Karpas-422 (cell line): ENCODE measurements at regions not wholly inside any gene's neighbourhood (a gene's known extent, or its start where the extent isn't known, plus 50 kb on each side); places are given as distances from the start of the nearest gene placed in this dataset.

Experiments
- DNase-seq: peaks from one replicate; pipeline ENCODE4 v3.0.0-alpha.2; 2015
- H2AFZ ChIP-seq: fragments of 200-600 bp; sonication (generic); 2 replicates; pipeline ENCODE4 v1.6.1; 2014; ENCODE audit warnings: antibody characterized with exemption, low read length, mixed read lengths
- H3K27ac ChIP-seq: fragments of 200-600 bp; sonication (generic); 2 replicates; pipeline ENCODE4 v1.5.1; 2014; ENCODE audit warnings: mild to moderate bottlenecking, low read length, moderate library complexity
- H3K27me3 ChIP-seq: fragments of 200-600 bp; sonication (generic); 2 replicates; pipeline ENCODE4 v1.6.1; 2014; ENCODE audit warnings: low read length, mixed read lengths
- H3K36me3 ChIP-seq: fragments of 200-600 bp; sonication (generic); 2 replicates; pipeline ENCODE4 v1.6.1; 2014; ENCODE audit warnings: low read length, mixed read lengths; ENCODE audit not compliant: insufficient read depth
- H3K4me1 ChIP-seq: fragments of 200-600 bp; sonication (generic); 2 replicates; pipeline ENCODE4 v1.6.1; 2014; ENCODE audit warnings: mild to moderate bottlenecking, low read length, mixed read lengths
- H3K4me2 ChIP-seq: fragments of 200-600 bp; sonication (generic); 2 replicates; pipeline ENCODE4 v1.6.1; 2014; ENCODE audit warnings: low read length, low read depth, mild to moderate bottlenecking; ENCODE audit not compliant: poor library complexity, severe bottlenecking
- H3K4me3 ChIP-seq: fragments of 200-600 bp; sonication (generic); 2 replicates; pipeline ENCODE4 v1.5.1; 2014; ENCODE audit warnings: mild to moderate bottlenecking, antibody characterized with exemption, low read length, mixed read lengths
- H3K79me2 ChIP-seq: fragments of 200-600 bp; sonication (generic); 2 replicates; pipeline ENCODE4 v1.6.1; 2014; ENCODE audit warnings: mild to moderate bottlenecking, low read length, mixed read lengths
- H3K9ac ChIP-seq: fragments of 200-600 bp; sonication (generic); 2 replicates; pipeline ENCODE4 v1.6.0; 2014; ENCODE audit warnings: low read length
- H3K9me2 ChIP-seq: fragments of 200-600 bp; sonication (generic), shearing (Covaris generic); replicated peaks from 2 replicates; pipeline ENCODE4 v1.6.0; 2014; ENCODE audit warnings: mild to moderate bottlenecking, low read length, moderate library complexity; ENCODE audit not compliant: insufficient read depth
- H3K9me3 ChIP-seq: fragments of 300-700, 200-600 bp; sonication (generic); 2 replicates; pipeline ENCODE4 v1.6.1; 2014; ENCODE audit warnings: low read length, mixed read lengths
- H4K20me1 ChIP-seq: fragments of 200-600 bp; sonication (generic); 2 replicates; pipeline ENCODE4 v1.6.1; 2014; ENCODE audit warnings: mild to moderate bottlenecking, antibody characterized with exemption, low read length, low read depth; ENCODE audit not compliant: insufficient read depth

- Histone ChIP-seq H3K27ac (no peak overlapping the region), H3K36me3 (no peaks in the 10 kb centered on the region), H3K4me1 (no peaks in the 10 kb centered on the region), H3K9me3 (no peaks in the 10 kb centered on the region), H3K4me2 (no peak overlapping the region), H3K9ac (no peak overlapping the region), H3K4me3 (no peak overlapping the region), H3K79me2 (no peaks in the 10 kb centered on the region), H3K9me2 (0 out of 2 replicates have a peak, but pooled peaks cover 3% of the 10 kb centered on the region), H3K27me3 (no peaks in the 10 kb centered on the region), H4K20me1 (no peaks in the 10 kb centered on the region), H2AFZ (no peak overlapping the region)
- DNase-seq: no peak
Observed at GRCh38 chr7:80082213-80082612, 52.4 kb upstream of the GNAI1 start.

DNA sequence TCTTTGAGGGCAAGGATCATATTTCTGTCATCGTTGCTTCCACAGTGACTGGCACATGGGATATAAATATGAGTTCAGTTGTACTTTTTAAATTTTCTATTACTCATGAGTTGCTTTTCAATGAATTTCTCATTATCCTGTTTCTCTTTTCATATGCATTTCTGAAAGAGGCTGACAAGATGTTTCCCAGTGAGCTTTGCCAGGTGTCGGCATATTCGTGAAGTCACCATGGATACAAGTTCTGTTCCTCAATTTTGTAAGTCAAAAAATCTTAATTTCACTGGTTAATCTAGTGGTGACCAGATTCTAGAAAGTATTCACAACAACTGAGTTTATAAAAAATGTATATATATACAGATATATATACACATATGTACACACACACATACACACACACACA lies 55.7 kb upstream of the GNAI1 start:
- Histone ChIP-seq H3K4me3 (no peak overlapping the region), H3K4me1 (no peaks in the 10 kb centered on the region), H3K9me3 (peaks cover 6% of the 10 kb centered on the region), H3K9ac (no peak overlapping the region), H3K79me2 (no peaks in the 10 kb centered on the region), H4K20me1 (no peaks in the 10 kb centered on the region), H3K36me3 (no peaks in the 10 kb centered on the region), H3K9me2 (0 out of 2 replicates have a peak, but pooled peaks cover 3% of the 10 kb centered on the region), H3K4me2 (no peak overlapping the region), H2AFZ (no peak overlapping the region), H3K27ac (no peak overlapping the region), H3K27me3 (no peaks in the 10 kb centered on the region)
- no peak for DNase-seq

DNA sequence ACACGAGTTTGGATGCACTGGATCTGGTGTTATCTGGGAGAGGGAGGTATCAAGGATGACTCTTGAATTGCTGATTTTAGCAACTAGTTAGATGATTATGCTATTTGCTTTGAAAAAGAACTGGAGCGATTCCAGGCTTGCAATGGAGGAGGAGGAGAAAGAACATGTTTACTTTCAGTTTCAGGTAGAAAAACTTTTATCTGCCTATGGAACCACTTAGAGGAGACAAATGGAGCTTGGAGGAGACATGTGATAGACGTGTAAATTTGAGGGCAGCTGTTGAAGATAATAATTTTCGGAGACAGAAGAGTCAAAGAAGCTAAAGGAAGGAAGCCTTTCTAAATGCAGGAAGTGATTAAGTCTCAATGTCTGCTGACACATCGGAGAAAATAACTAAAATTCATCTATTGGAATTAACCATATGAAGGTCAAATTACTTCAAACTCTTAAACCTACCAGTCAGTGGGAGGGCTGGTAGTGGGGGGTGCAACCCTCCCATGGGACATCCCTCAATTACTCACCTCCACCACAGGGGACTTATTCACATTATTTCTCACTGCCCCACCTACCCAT lies 56.4 kb upstream of the GNAI1 start:
- H3K4me2 ChIP-seq: no peak overlapping the region
- H2AFZ ChIP-seq: no peak overlapping the region
- no peaks in the 10 kb centered on the region for H3K4me1 ChIP-seq
- no peak overlapping the region for H3K27ac ChIP-seq
- no peaks in the 10 kb centered on the region for H3K79me2 ChIP-seq
- H3K9me2 ChIP-seq: 0 out of 2 replicates have a peak, but pooled peaks cover 3% of the 10 kb centered on the region
- no peaks in the 10 kb centered on the region for H3K27me3 ChIP-seq
- H3K9ac ChIP-seq: no peak overlapping the region
- no peaks in the 10 kb centered on the region for H4K20me1 ChIP-seq
- DNase-seq: no peak
- peaks cover 6% of the 10 kb centered on the region for H3K9me3 ChIP-seq
- no peaks in the 10 kb centered on the region for H3K36me3 ChIP-seq
- no peak overlapping the region for H3K4me3 ChIP-seq

DNA sequence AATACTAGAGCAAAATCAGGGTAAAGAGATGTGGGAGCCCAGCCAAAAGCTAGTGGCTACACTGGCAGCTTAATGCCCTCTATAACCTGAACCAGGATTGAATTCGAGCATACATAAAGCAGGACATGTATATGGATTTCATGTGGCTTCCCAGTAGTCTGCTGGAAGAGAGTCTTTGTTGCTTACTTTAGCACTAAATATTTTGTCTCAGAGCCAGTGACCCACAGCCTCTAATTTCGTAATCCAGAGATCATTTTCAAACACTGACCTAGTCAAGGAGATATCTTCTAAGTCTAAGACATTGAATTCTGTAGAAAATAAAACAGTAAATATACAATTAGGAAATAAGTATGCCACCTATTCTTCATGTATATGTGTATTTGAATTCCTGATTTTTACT lies 64.2 kb upstream of the GNAI1 start:
- H3K9ac ChIP-seq: no peak overlapping the region
- H3K4me3 ChIP-seq: no peak overlapping the region
- H3K27ac ChIP-seq: no peak overlapping the region
- no peak overlapping the region for H3K4me2 ChIP-seq
- no peak overlapping the region for H2AFZ ChIP-seq
- peaks cover 18% of the 10 kb centered on the region for H3K9me3 ChIP-seq
- no peaks in the 10 kb centered on the region for H4K20me1 ChIP-seq
- H3K9me2 ChIP-seq: no peaks in the 10 kb centered on the region; the same call in 1 of the 2 replicates
- no peaks in the 10 kb centered on the region for H3K4me1 ChIP-seq
- H3K27me3 ChIP-seq: no peaks in the 10 kb centered on the region
- H3K36me3 ChIP-seq: no peaks in the 10 kb centered on the region
- no peak for DNase-seq
- no peaks in the 10 kb centered on the region for H3K79me2 ChIP-seq

DNA sequence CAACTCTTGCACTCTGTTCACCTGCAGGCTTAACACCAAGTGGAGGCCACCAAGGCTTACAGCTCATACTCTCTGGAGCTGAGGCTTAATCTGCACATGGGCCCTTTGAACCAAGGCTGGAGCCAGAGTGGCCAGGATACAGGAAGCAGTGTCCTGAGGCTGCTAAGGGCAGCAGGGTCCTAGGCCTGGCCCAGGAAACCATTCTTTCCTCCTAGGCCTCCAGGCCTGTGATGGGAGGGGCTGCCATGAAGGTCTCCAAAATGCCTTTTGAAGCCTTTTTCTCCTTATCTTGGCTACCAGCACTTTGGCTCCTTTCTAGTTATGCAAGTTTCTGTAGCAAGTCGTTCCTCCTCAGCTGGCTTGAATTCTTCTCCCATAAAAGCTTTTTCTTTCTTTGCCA lies 68.0 kb upstream of the GNAI1 start:
- Histone ChIP-seq H4K20me1 (no peaks in the 10 kb centered on the region), H3K4me3 (no peak overlapping the region), H3K4me1 (no peaks in the 10 kb centered on the region), H3K9ac (no peak overlapping the region), H3K27me3 (no peaks in the 10 kb centered on the region), H3K9me2 (no peaks in the 10 kb centered on the region; the same call in 1 of the 2 replicates), H3K79me2 (no peaks in the 10 kb centered on the region), H2AFZ (no peak overlapping the region), H3K4me2 (no peak overlapping the region), H3K27ac (no peak overlapping the region), H3K9me3 (peaks cover 4% of the 10 kb centered on the region; the same call in 1 of the 2 replicates), H3K36me3 (no peaks in the 10 kb centered on the region)
- DNase-seq: no peak

- no peak overlapping the region for H3K4me2 ChIP-seq
- no peaks in the 10 kb centered on the region for H3K36me3 ChIP-seq
- no peaks in the 10 kb centered on the region for H3K79me2 ChIP-seq
- no peak overlapping the region for H3K9ac ChIP-seq
- no peaks in the 10 kb centered on the region for H4K20me1 ChIP-seq
- H3K27me3 ChIP-seq: no peaks in the 10 kb centered on the region
- DNase-seq: no peak
- no peak overlapping the region for H2AFZ ChIP-seq
- no peak overlapping the region for H3K4me3 ChIP-seq
- no peaks in the 10 kb centered on the region; the same call in 1 of the 2 replicates for H3K9me2 ChIP-seq
- H3K27ac ChIP-seq: no peak overlapping the region
- H3K9me3 ChIP-seq: no peaks in the 10 kb centered on the region; the same call in 1 of the 2 replicates
- no peaks in the 10 kb centered on the region for H3K4me1 ChIP-seq
Observed at GRCh38 chr7:80063834-80064233, 70.8 kb upstream of the GNAI1 start.

GRCh38 chr7:80060218-80060806 lies 74.3 kb upstream of the GNAI1 start:
- H3K36me3 ChIP-seq: no peaks in the 10 kb centered on the region
- H3K4me1 ChIP-seq: no peaks in the 10 kb centered on the region
- H3K9me2 ChIP-seq: no peaks in the 10 kb centered on the region
- H4K20me1 ChIP-seq: no peaks in the 10 kb centered on the region
- H3K4me3 ChIP-seq: no peak overlapping the region
- H3K27ac ChIP-seq: no peak overlapping the region
- peak; percentile 71 for DNase-seq
- H3K9ac ChIP-seq: no peak overlapping the region
- H3K9me3 ChIP-seq: no peaks in the 10 kb centered on the region
- no peak overlapping the region for H3K4me2 ChIP-seq
- H3K79me2 ChIP-seq: no peaks in the 10 kb centered on the region
- no peak overlapping the region for H2AFZ ChIP-seq
- H3K27me3 ChIP-seq: no peaks in the 10 kb centered on the region

DNA sequence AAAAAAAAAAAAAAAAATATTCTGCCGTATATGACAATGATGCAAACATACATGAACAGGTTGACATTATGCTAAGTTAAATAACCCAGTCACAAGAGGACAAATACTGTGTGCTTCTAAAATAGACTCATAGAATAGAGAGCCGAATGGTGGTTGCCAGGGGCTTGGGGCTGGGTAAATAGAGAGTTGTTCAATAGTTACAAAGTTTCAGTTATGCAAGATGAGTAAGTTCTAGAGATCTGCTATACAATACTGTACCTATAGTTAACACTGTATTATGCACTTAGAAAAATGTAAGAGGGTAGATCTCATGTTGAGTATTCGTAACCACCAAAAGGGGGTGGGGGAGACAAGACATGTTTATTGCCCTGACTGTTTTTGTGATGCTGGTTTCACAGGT lies 77.1 kb upstream of the GNAI1 start:
- H3K27ac ChIP-seq: no peak overlapping the region
- no peaks in the 10 kb centered on the region for H3K9me2 ChIP-seq
- H3K4me1 ChIP-seq: no peaks in the 10 kb centered on the region
- no peak for DNase-seq
- H3K9me3 ChIP-seq: no peaks in the 10 kb centered on the region
- no peak overlapping the region for H2AFZ ChIP-seq
- H3K4me3 ChIP-seq: no peak overlapping the region
- no peaks in the 10 kb centered on the region for H3K79me2 ChIP-seq
- no peaks in the 10 kb centered on the region for H3K27me3 ChIP-seq
- no peak overlapping the region for H3K4me2 ChIP-seq
- no peak overlapping the region for H3K9ac ChIP-seq
- no peaks in the 10 kb centered on the region for H3K36me3 ChIP-seq
- H4K20me1 ChIP-seq: no peaks in the 10 kb centered on the region
